ENCODE measurements at regions not wholly inside any gene's neighbourhood (a gene's known extent, or its start where the extent isn't known, plus 50 kb on each side); places are given as distances from the start of the nearest gene placed in this dataset.

DNA sequence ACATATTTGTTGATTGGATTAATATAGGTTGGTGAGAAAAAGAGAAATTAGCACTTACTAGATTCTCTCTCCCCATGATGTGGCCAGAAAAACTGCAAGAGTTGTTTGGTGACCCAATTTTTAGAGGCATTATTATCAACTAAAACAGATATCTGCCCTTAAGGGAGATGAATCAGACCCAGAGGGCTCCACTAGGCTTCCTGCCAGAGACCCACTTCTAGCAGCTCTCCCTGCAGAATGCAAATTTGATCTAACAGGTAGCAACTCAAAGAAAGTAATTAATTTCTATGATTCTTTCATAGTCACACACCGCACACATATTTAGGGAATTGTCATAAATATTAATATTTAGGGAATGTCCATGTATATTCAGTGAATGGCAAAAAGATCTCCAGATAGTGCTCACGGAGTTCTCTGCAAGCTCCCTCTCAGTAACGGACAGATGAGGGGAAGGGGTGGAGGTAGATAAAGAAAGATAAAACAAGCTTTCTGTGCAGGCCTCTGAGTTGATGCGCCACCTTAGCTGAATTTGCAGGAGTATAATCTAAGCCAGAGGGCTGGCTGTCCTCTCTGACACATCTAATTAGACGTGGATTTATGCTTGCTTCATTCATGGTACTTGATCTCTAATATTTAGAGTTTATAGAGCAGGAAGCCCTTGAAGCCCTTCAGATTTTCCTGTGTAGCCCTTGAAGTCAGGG is 84.1 kb upstream of the CCDC190 start:
- Histone ChIP-seq H3K4me3 (ENCODE audit: insufficient read depth, low read depth, low read length) (no peak overlapping the region), H3K27me3 (ENCODE audit: control insufficient read depth, insufficient read depth, low read length) (no peaks in the 10 kb centered on the region), H3K36me3 (replicated peaks; ENCODE audit: control insufficient read depth, insufficient read depth, low read length) (no peaks in the 10 kb centered on the region)
- DNase-seq: no peak

GRCh38 chr1:162943622-162944021 is 82.6 kb upstream of the CCDC190 start:
- H3K36me3 ChIP-seq (replicated peaks; ENCODE audit: control insufficient read depth, insufficient read depth, low read length): no peaks in the 10 kb centered on the region
- no peak overlapping the region for H3K4me3 ChIP-seq (ENCODE audit: insufficient read depth, low read depth, low read length)
- DNase-seq: no peak
- no peaks in the 10 kb centered on the region for H3K27me3 ChIP-seq (ENCODE audit: control insufficient read depth, insufficient read depth, low read length)

GRCh38 chr1:162942916-162943559 is 82.1 kb upstream of the CCDC190 start:
- no peaks in the 10 kb centered on the region for H3K36me3 ChIP-seq (replicated peaks; ENCODE audit: control insufficient read depth, insufficient read depth, low read length)
- H3K4me3 ChIP-seq (ENCODE audit: insufficient read depth, low read depth, low read length): no peak overlapping the region
- H3K27me3 ChIP-seq (ENCODE audit: control insufficient read depth, insufficient read depth, low read length): no peaks in the 10 kb centered on the region
- no peak for DNase-seq

DNA sequence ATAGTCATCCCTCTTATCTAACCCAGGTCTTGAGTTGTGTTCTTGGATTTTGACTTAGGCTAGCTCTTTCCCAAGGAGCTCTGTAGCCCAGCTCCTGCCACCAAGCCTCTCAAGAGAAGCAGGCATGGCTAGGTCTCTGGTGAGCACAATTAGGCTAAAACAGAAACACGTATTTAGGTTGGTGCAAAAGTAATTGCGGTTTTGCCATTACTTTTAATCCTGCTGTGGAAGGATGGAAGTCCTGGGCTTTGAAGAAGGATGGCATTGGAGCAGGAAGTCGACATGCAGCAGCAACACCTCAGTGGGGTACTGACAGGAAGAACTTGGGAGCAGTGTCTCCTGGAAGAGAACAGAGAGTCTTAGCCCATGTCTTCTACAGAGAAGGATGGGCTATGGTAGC is 80.0 kb upstream of the CCDC190 start:
- H3K27me3 ChIP-seq (ENCODE audit: control insufficient read depth, insufficient read depth, low read length): no peaks in the 10 kb centered on the region
- no peak for DNase-seq
- H3K36me3 ChIP-seq (replicated peaks; ENCODE audit: control insufficient read depth, insufficient read depth, low read length): no peaks in the 10 kb centered on the region
- no peak overlapping the region for H3K4me3 ChIP-seq (ENCODE audit: insufficient read depth, low read depth, low read length)

- Histone ChIP-seq H3K4me3 (ENCODE audit: insufficient read depth, low read depth, low read length) (no peak overlapping the region), H3K36me3 (replicated peaks; ENCODE audit: control insufficient read depth, insufficient read depth, low read length) (no peaks in the 10 kb centered on the region), H3K27me3 (ENCODE audit: control insufficient read depth, insufficient read depth, low read length) (no peaks in the 10 kb centered on the region)
- DNase-seq: no peak
Measured at GRCh38 chr1:162939035-162939434, 78.1 kb upstream of the CCDC190 start.

GRCh38 chr1:162937716-162938395 is 76.9 kb upstream of the CCDC190 start:
- DNase-seq: no peak
- H3K27me3 ChIP-seq (ENCODE audit: control insufficient read depth, insufficient read depth, low read length): no peaks in the 10 kb centered on the region
- no peaks in the 10 kb centered on the region for H3K36me3 ChIP-seq (replicated peaks; ENCODE audit: control insufficient read depth, insufficient read depth, low read length)
- H3K4me3 ChIP-seq (ENCODE audit: insufficient read depth, low read depth, low read length): no peak overlapping the region

GRCh38 chr1:162930976-162931560 is 70.1 kb upstream of the CCDC190 start:
- Histone ChIP-seq H3K27me3 (ENCODE audit: control insufficient read depth, insufficient read depth, low read length) (no peaks in the 10 kb centered on the region), H3K4me3 (ENCODE audit: insufficient read depth, low read depth, low read length) (no peak overlapping the region), H3K36me3 (replicated peaks; ENCODE audit: control insufficient read depth, insufficient read depth, low read length) (no peaks in the 10 kb centered on the region)
- no peak for DNase-seq

- no peaks in the 10 kb centered on the region for H3K36me3 ChIP-seq (replicated peaks; ENCODE audit: control insufficient read depth, insufficient read depth, low read length)
- H3K27me3 ChIP-seq (ENCODE audit: control insufficient read depth, insufficient read depth, low read length): no peaks in the 10 kb centered on the region
- H3K4me3 ChIP-seq (ENCODE audit: insufficient read depth, low read depth, low read length): no peak overlapping the region
- DNase-seq: no peak
Measured at GRCh38 chr1:162930532-162930931, 69.6 kb upstream of the CCDC190 start.

DNA sequence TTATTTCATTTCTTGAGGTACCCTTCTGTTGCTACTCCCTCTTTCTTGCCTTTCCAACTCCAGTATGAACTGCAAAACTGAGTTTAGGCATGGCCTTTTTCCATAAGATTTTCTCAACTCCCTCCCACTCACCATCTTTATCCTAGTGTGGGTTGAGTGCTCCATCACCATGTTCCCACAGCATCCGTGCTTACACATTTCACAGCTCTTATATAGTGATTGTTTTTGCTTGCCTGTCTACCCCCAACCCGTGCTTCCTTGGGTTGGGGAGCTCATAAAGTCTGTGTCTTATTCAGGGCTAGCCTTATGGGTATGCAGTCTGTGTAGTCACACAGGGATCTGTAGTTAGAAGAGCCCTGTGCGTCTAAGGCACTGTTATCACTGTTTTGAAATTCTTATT is 68.2 kb upstream of the CCDC190 start:
- DNase-seq: no peak
- Histone ChIP-seq H3K4me3 (ENCODE audit: insufficient read depth, low read depth, low read length) (no peak overlapping the region), H3K36me3 (replicated peaks; ENCODE audit: control insufficient read depth, insufficient read depth, low read length) (no peaks in the 10 kb centered on the region), H3K27me3 (ENCODE audit: control insufficient read depth, insufficient read depth, low read length) (no peaks in the 10 kb centered on the region)

GRCh38 chr1:162928141-162928540 is 67.2 kb upstream of the CCDC190 start:
- no peaks in the 10 kb centered on the region for H3K27me3 ChIP-seq (ENCODE audit: control insufficient read depth, insufficient read depth, low read length)
- no peak overlapping the region for H3K4me3 ChIP-seq (ENCODE audit: insufficient read depth, low read depth, low read length)
- DNase-seq: no peak
- no peaks in the 10 kb centered on the region for H3K36me3 ChIP-seq (replicated peaks; ENCODE audit: control insufficient read depth, insufficient read depth, low read length)

DNA sequence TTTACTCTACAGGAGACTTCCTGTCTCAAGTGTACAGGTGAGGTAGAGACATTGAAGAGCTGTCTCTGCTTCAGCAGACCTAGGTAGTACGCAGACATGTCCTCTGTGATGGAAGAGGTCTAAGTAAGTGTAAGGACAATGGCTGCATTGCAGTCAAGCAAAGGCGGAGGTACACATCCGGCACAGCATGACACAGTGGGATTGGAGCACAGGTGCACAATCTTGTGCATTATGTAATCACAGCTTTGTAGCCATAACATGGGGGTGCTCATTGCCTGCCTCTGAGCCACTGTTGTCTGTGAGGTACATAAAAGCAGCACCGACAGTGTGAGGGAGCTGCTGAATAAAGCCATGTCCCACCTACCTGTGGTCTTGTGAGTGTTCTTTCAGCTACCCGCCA is 66.4 kb upstream of the CCDC190 start:
- no peaks in the 10 kb centered on the region for H3K36me3 ChIP-seq (replicated peaks; ENCODE audit: control insufficient read depth, insufficient read depth, low read length)
- DNase-seq: no peak
- H3K27me3 ChIP-seq (ENCODE audit: control insufficient read depth, insufficient read depth, low read length): no peaks in the 10 kb centered on the region
- no peak overlapping the region for H3K4me3 ChIP-seq (ENCODE audit: insufficient read depth, low read depth, low read length)

- Histone ChIP-seq H3K27me3 (ENCODE audit: control insufficient read depth, insufficient read depth, low read length) (no peaks in the 10 kb centered on the region), H3K4me3 (ENCODE audit: insufficient read depth, low read depth, low read length) (no peak overlapping the region), H3K36me3 (replicated peaks; ENCODE audit: control insufficient read depth, insufficient read depth, low read length) (no peaks in the 10 kb centered on the region)
- no peak for DNase-seq
Measured at GRCh38 chr1:162926906-162927305, 65.9 kb upstream of the CCDC190 start.

- Histone ChIP-seq H3K4me3 (ENCODE audit: insufficient read depth, low read depth, low read length) (no peak overlapping the region), H3K27me3 (ENCODE audit: control insufficient read depth, insufficient read depth, low read length) (no peaks in the 10 kb centered on the region), H3K36me3 (replicated peaks; ENCODE audit: control insufficient read depth, insufficient read depth, low read length) (no peaks in the 10 kb centered on the region)
- DNase-seq: no peak
Measured at GRCh38 chr1:162924179-162924578, 63.2 kb upstream of the CCDC190 start.

DNA sequence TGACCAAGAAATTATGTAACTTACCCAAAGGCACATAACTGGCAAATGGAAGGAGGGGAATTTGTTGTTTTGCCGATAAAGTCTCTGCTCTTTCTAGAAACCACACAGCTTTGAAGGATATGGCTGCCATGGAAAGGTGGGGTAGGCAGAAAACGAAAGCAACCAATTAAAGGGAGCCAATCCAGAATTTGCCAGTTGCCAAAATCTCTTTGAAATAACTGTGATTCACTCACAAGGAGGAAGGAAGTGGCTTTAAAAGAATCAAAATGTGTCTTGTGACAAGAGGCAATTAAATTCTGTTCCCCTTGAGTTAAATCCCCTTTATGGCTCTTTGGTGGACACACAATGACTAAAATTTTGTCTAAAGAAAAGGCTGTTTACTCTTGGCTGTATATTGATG is 61.2 kb upstream of the CCDC190 start:
- DNase-seq: no peak
- Histone ChIP-seq H3K36me3 (replicated peaks; ENCODE audit: control insufficient read depth, insufficient read depth, low read length) (no peaks in the 10 kb centered on the region), H3K27me3 (ENCODE audit: control insufficient read depth, insufficient read depth, low read length) (no peaks in the 10 kb centered on the region), H3K4me3 (ENCODE audit: insufficient read depth, low read depth, low read length) (no peak overlapping the region)

DNA sequence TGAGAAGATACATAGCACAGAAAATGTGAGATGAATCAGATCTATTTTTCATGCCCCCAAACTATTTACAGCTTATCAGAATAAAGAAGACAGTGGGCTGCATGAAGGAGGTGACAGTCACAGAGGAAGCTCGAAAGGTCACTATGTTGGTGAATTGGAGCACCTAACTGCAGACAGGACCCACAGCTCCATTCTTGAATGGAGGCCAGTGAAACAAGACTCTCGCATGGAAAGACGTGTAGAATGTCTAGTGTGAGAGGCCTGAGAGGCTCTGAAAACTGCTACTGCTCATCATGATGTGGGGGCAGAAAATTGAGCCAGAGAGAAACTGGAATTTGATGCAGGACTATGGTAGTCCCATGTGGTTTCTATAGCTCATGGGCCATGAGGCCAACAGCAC is 60.3 kb upstream of the CCDC190 start:
- H3K27me3 ChIP-seq (ENCODE audit: control insufficient read depth, insufficient read depth, low read length): no peaks in the 10 kb centered on the region
- DNase-seq: no peak
- H3K36me3 ChIP-seq (replicated peaks; ENCODE audit: control insufficient read depth, insufficient read depth, low read length): no peaks in the 10 kb centered on the region
- no peak overlapping the region for H3K4me3 ChIP-seq (ENCODE audit: insufficient read depth, low read depth, low read length)
